ENCODE measurements at regions not wholly inside any gene's neighbourhood (a gene's known extent, or its start where the extent isn't known, plus 50 kb on each side); places are given as distances from the start of the nearest gene placed in this dataset.

- TF ChIP-seq MTF1 (CRISPR knock-in tag; IDR thresholded peaks at IDR 0.05; ENCODE audit: borderline replicate concordance) (no peak), SLC30A9 (CRISPR knock-in tag; IDR thresholded peaks at IDR 0.05) (no peak), RAD21 (CRISPR knock-in tag; conservative IDR thresholded peaks at IDR 0.05 in 1 of 2, IDR thresholded peaks at IDR 0.05 in 1 of 2) (no peak), MAX (CRISPR knock-in tag; IDR thresholded peaks at IDR 0.05) (no peak), ZNF583 (CRISPR knock-in tag; IDR thresholded peaks at IDR 0.05) (no peak), ELK3 (CRISPR knock-in tag; IDR thresholded peaks at IDR 0.05) (no peak)
Measured at GRCh38 chr1:190908246-190908645, 430.6 kb upstream of the BRINP3 start (continued).

- Histone ChIP-seq H2AFZ (ENCODE audit: low read depth, low read length) (no peak overlapping the region), H3K4me1 (replicated peaks in 1 of 2; ENCODE audit: control insufficient read depth in 2 of 2, insufficient read depth in 2 of 2, low read length in 2 of 2) (no peaks in the 10 kb centered on the region), H3K9me1 (ENCODE audit: control insufficient read depth, insufficient read depth, low read length) (no peaks in the 10 kb centered on the region), H3K27ac (ENCODE audit: extremely low read depth, low read depth, low read length) (no peak overlapping the region), H3K27me3 (ENCODE audit: control insufficient read depth in 2 of 2, insufficient read depth in 2 of 2, low read length in 2 of 2) (no peaks in the 10 kb centered on the region), H3K9me3 (replicated peaks; ENCODE audit: control insufficient read depth, insufficient read depth, low read depth, low read length) (no peaks in the 10 kb centered on the region), H3K4me3 (no peak overlapping the region), H4K20me1 (replicated peaks; ENCODE audit: control insufficient read depth, insufficient read depth, low read length) (no peaks in the 10 kb centered on the region), H3K4me2 (ENCODE audit: insufficient read depth, low read length) (no peak overlapping the region), H3K79me2 (ENCODE audit: control insufficient read depth, insufficient read depth, low read length) (no peaks in the 10 kb centered on the region), H3K36me3 (ENCODE audit: control insufficient read depth, insufficient read depth, low read length) (no peaks in the 10 kb centered on the region), H3K9ac (ENCODE audit: insufficient read depth in 1 of 2, low read depth in 2 of 2, low read length in 2 of 2) (no peak overlapping the region)
- no peak for ATAC-seq
- DNase-seq (ENCODE audit: extremely low read depth in 1 of 4, low spot score in 3 of 4), result no peak
- intact Hi-C loops (cut with micrococcal nuclease), result no loop called here
- CTCF ChIA-PET (ENCODE audit: low intra/inter-chr PET ratio), result no interaction called here
- BruUV-seq (replicated peaks), result no TSS peak
- FAIRE-seq, result no peak
- POLR2A ChIA-PET, result interaction anchor here (1.1 kb wide), 1 partner anchor 8 kb away, joined by 3 read pairs; no protein-coding TSS in a partner anchor
- in situ Hi-C loops (cut with MboI), result no loop called here
- TF ChIP-seq KLF13 (tag; IDR thresholded peaks at IDR 0.05; ENCODE audit: borderline replicate concordance, low read depth), result no peak
- TF ChIP-seq, protein P1, sequence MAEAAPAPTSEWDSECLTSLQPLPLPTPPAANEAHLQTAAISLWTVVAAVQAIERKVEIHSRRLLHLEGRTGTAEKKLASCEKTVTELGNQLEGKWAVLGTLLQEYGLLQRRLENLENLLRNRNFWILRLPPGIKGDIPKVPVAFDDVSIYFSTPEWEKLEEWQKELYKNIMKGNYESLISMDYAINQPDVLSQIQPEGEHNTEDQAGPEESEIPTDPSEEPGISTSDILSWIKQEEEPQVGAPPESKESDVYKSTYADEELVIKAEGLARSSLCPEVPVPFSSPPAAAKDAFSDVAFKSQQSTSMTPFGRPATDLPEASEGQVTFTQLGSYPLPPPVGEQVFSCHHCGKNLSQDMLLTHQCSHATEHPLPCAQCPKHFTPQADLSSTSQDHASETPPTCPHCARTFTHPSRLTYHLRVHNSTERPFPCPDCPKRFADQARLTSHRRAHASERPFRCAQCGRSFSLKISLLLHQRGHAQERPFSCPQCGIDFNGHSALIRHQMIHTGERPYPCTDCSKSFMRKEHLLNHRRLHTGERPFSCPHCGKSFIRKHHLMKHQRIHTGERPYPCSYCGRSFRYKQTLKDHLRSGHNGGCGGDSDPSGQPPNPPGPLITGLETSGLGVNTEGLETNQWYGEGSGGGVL (CRISPR knock-in tag; IDR thresholded peaks at IDR 0.05), result no peak
- TF ChIP-seq MLX (CRISPR knock-in tag; conservative IDR thresholded peaks at IDR 0.05), result no peak
- TF ChIP-seq, protein P2, sequence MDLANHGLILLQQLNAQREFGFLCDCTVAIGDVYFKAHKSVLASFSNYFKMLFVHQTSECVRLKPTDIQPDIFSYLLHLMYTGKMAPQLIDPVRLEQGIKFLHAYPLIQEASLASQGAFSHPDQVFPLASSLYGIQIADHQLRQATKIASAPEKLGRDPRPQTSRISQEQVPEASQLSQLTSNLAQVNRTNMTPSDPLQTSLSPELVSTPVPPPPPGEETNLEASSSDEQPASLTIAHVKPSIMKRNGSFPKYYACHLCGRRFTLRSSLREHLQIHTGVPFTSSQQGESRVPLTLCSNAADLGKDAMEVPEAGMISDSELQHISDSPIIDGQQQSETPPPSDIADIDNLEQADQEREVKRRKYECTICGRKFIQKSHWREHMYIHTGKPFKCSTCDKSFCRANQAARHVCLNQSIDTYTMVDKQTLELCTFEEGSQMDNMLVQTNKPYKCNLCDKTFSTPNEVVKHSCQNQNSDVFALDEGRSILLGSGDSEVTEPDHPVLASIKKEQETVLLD (IDR thresholded peaks at IDR 0.05), result no peak
- no peak for TF ChIP-seq FOXM1 (IDR thresholded peaks at IDR 0.05; ENCODE audit: low read depth)
- no peak for TF ChIP-seq FOXM1 (CRISPR knock-in tag; IDR thresholded peaks at IDR 0.05; ENCODE audit: low read depth)
- TF ChIP-seq KDM5B (IDR thresholded peaks at IDR 0.05; ENCODE audit: insufficient replicate concordance, low read depth, low read length), result no peak
- TF ChIP-seq ZNF140 (CRISPR knock-in tag; IDR thresholded peaks at IDR 0.05), result no peak
- TF ChIP-seq CTBP1 (IDR thresholded peaks at IDR 0.05; ENCODE audit: borderline replicate concordance), result no peak
- TF ChIP-seq FOSL1 (tag; conservative IDR thresholded peaks at IDR 0.05), result no peak
Measured at GRCh38 chr1:190908691-190909090, 431.0 kb upstream of the BRINP3 start.
